Glomerular endothelial cell (primary cell): ENCODE measurements at regions not wholly inside any gene's neighbourhood (a gene's known extent, or its start where the extent isn't known, plus 50 kb on each side); places are given as distances from the start of the nearest gene placed in this dataset.
"Not testable (repeated sequence)": the region's sequence is repeated elsewhere in the genome, so short reads cannot be mapped to it uniquely, and the experiment has no call there.

Experiments used
- DNase-seq: peaks from one replicate; pipeline ENCODE4 v3.0.0-alpha.2; 2011; ENCODE audit warnings: low read depth, low spot score; ENCODE audit errors: extremely low read depth

- DNase-seq, result no peak
Measured at GRCh38 chr9:18256568-18256967, 217.4 kb upstream of the ADAMTSL1 start.

- no peak for DNase-seq
Measured at GRCh38 chr9:18260521-18260920, 213.4 kb upstream of the ADAMTSL1 start.

- DNase-seq, result no peak
Measured at GRCh38 chr9:18261181-18261580, 212.8 kb upstream of the ADAMTSL1 start.

GRCh38 chr9:18263377-18263776 lies 210.6 kb upstream of the ADAMTSL1 start:
- no peak for DNase-seq

GRCh38 chr9:18268381-18268780 lies 205.6 kb upstream of the ADAMTSL1 start:
- DNase-seq, result no peak

GRCh38 chr9:18269561-18269960 lies 204.4 kb upstream of the ADAMTSL1 start:
- DNase-seq, result no peak

- DNase-seq, result peak; percentile 60
Measured at GRCh38 chr9:18274693-18275092, 199.3 kb upstream of the ADAMTSL1 start.

GRCh38 chr9:18275313-18275990 lies 198.5 kb upstream of the ADAMTSL1 start:
- no peak for DNase-seq

GRCh38 chr9:18281291-18281690 lies 192.7 kb upstream of the ADAMTSL1 start:
- DNase-seq, result no peak

- no peak for DNase-seq
Measured at GRCh38 chr9:18294229-18294628, 179.7 kb upstream of the ADAMTSL1 start.

GRCh38 chr9:18296702-18297055 lies 177.3 kb upstream of the ADAMTSL1 start:
- no peak for DNase-seq

GRCh38 chr9:18297056-18297841 lies 176.7 kb upstream of the ADAMTSL1 start:
- no peak for DNase-seq

GRCh38 chr9:18299449-18299848 lies 174.5 kb upstream of the ADAMTSL1 start:
- no peak for DNase-seq

- DNase-seq, result not testable (repeated sequence)
Measured at GRCh38 chr9:18305167-18305806, 168.7 kb upstream of the ADAMTSL1 start.

- peak; percentile 75 for DNase-seq
Measured at GRCh38 chr9:18314316-18314715, 159.6 kb upstream of the ADAMTSL1 start.

GRCh38 chr9:18317896-18318295 lies 156.1 kb upstream of the ADAMTSL1 start:
- no peak for DNase-seq

- DNase-seq, result no peak
Measured at GRCh38 chr9:18319918-18320445, 154.0 kb upstream of the ADAMTSL1 start.

- no peak for DNase-seq
Measured at GRCh38 chr9:18324928-18325745, 148.8 kb upstream of the ADAMTSL1 start.

- DNase-seq, result not testable (repeated sequence)
Measured at GRCh38 chr9:18325746-18326011, 148.3 kb upstream of the ADAMTSL1 start.

- no peak for DNase-seq
Measured at GRCh38 chr9:18327121-18327520, 146.8 kb upstream of the ADAMTSL1 start.
